NAMALWA (cell line): ENCODE measurements at regions not wholly inside any gene's neighbourhood (a gene's known extent, or its start where the extent isn't known, plus 50 kb on each side); places are given as distances from the start of the nearest gene placed in this dataset.
A peak's percentile ranks its signal among the peaks of the same experiment; 100 is the strongest.
"Not testable (repeated sequence)": the region's sequence is repeated elsewhere in the genome, so short reads cannot be mapped to it uniquely, and the experiment has no call there.

Experiments
- DNase-seq: peaks from one replicate; pipeline ENCODE4 v3.0.0-alpha.2; 2015; ENCODE audit warnings: low spot score

DNA sequence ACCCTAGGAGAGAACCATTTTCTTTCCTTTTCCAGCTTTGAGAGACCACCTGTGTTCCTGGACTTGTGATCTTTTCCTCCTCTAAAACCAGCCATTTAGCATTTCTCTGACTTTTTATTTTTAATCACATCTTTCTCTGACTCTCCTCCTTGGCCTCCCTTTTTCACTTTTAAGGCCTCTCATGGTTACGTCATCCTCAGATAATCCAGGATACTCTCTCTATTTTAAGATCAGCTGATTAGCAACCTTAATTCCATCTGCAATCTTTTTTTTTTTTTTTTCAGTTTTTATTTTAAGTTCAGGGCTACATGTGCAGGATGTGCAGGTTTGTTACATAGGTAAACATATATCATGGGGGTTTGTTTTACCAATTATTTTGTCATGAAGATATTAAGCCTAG lies 54.0 kb downstream of the RFPL4B start:
- no peak for DNase-seq

DNA sequence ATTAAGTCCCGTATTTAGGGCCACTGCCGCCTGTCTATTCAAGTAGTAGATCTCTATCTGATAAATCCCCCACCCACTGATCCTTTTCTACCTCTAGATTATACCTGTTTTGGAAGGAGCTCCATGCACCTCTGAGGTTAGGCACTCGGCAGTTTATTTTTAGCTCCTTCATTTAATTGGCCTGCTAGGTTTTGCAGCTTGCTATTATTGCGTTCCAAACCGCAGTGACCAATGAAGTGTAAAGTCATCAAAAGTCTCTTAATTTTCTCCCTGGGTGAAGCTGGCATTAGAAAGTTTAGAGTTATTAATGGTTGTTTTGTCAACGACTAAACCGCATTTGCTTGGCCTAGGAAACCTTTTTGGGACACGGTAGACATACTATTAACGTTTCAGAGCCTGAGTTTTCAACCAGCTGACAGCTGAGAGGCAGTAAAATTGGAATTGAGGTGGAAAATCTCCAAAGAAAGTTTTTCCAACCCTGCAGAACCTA lies 60.0 kb downstream of the RFPL4B start:
- DNase-seq: no peak

DNA sequence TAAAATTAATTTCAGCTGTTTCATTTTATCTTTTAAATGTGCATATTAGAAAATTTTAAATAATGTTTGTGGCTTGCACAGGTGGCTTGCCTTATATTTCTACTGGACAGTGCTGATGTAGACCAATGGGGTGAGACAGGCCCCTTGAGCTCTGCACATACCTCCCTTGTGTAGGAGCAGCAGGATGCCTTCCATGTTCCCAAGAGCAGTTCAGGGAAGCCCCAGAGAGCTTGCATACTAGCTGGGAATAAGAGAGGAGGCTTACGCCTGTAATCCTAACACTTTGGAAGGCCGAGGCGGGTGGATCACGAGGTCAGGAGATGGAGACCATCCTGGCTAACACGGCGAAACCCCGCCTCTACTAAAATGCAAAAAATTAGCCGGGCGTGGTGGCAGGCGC lies 61.4 kb downstream of the RFPL4B start:
- no peak for DNase-seq

DNA sequence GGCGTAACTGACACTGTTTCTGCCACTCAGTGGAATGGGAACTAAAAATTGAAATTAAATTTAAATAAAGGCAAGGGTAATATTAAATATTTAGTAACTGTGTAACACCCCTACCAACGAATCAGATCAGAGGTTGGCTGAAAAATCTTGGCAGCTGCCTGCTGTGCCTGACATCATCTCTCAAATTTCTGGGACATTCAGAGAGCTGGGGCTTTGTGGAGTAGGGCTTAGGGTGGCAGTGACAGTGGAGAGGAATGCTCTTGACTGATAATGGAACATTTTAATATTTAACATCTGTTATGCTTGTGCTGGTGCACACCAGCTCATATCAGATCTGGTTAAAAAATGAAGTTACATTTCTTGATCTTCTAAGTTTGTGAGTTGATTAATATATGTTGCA lies 62.2 kb downstream of the RFPL4B start:
- no peak for DNase-seq

DNA sequence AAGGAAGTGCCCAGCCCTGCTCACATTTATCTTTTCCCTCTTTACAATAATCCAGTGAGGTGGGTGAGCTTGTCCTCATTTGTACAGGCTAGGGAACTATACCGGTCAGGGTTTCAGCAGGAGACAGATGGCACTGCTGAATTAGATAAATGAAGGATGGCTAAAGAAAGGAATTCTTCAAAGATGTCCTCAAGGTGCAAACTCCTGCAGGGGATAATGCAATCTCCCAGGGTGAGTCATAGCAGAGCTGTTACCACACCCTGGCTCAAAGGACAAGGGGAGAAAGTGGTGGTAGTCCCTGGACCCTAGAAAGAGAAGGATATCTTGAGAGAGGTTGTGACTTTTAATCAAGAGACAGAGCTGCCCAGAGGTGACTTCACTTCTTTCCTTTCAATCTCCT lies 66.7 kb downstream of the RFPL4B start:
- no peak for DNase-seq

DNA sequence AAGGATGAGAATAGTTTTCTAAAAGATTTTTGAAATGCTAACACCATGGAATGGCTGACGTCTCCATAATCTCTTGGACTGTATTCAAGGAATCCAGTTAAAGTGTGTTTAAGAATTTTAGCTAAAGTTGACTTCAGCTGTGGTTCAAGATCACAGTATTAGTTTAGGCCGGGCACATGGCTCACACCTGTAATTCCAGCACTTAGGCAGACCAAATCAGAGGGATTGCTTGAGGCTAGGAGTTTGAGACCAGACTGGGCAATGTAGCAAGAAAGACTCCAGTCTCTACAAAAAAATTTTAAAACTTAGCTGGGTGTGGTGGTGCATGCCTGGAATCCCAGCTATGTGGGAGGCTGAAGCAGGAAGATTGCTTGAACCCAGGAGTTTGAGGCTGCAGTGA lies 68.2 kb downstream of the RFPL4B start:
- no peak for DNase-seq

DNA sequence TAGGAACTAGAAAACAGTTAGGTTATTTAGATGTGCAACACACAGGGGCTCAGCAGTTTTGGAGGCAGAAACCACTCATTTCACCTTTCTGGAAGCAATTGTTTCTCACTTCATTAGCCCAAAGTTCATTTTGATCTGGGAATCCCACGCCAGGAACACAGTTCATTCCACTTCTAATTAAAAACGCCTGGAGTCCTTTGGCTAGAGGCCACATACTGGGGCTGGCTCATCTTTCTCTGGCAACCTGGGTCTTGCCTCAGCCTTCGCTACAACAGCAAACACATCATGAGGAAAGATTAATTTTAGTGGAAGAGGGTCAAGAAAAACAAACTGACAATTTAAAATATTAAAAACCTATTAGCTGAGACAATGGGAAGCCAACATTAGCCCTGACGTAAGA lies 69.7 kb downstream of the RFPL4B start:
- DNase-seq: no peak

DNA sequence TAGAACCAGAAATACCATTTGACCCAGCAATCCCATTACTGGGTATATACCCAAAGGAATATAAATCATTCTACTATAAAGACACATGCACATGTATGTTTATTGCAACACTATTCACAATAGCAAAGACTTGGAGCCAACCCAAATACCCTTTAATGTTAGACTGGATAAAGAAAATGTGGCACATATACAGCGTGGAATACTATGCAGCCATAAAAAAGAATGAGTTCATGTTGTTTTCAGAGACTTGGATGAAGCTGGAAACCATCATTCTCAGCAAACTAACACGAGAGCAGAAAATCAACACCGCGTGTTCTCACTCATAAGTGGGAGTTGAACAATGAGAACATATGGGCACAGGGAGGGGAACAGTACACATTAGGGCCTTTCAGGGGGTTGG lies 79.9 kb downstream of the RFPL4B start:
- DNase-seq: not testable (repeated sequence)

DNA sequence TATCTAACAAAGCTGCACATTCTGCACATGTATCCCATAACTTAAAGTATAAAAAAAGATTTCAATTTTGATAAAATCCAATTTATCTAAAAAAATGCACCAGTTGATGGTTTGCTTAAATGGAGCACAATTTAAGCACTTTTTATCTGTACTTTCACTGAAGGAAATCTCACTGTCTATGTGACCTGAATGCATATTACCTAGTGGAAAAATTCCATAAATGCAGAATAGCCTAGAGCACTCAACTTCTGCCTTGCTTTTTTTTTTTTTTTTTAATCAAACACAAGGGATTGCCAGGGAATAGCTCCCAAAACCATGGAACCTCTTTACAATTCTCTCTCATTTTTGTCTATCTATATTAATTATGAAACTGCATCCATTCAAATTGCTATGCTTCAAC lies 80.4 kb downstream of the RFPL4B start:
- no peak for DNase-seq

DNA sequence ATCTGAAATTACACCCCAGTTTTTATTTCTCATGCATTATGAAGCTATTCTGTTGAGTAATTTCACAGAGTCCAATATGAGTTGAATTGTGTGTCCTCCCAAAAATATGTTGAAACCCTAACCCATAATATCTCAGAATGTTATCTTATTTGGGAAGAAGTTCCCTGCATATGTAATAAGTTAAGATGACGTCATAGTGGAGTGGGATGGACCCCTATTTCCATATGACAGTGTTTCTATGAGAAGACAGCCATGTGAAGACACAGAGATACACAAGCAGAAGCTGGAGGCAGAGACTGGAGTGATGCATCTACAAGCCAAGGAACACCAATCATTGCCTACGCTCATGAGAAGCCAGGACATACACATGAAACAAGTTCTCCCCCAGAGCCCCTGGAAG lies 81.3 kb downstream of the RFPL4B start:
- DNase-seq: no peak

DNA sequence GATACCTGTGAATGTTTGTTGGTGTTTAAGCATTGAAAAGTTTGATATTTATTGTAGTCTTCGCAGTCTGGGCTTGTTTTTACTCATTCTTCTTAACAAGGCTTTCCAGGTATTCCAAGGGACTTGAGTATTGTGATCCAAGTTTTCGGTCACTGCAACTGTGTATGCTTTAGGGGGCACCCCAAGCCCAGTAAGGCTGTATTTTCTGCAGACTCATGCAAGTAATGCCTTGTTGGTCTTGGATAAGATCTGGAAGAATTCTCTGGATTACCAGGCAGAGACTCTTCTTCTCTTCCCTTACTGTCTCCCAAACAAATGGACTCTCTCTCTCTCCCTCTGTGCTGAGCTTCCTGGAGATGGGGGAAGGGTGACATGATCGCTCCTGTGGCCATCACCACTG lies 82.1 kb downstream of the RFPL4B start:
- no peak for DNase-seq

DNA sequence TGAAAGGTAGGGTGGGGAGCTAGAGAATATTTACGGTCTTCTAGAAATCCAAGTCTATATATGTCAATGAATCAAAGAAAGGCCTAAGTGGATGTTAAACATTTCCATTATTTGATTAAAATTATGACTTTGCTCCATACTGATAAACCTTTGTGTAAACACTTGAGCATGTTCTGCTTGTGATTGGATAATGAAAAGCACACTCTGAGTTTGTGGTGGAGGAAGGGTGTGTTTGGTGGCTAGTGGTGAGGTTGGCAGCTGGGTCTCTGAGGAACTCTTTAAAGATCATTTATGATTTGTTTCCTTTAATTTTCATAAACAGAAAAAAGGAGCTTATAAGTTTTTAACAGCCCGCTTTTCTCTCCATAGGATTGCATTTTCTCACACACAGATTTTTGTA lies 84.7 kb downstream of the RFPL4B start:
- no peak for DNase-seq

DNA sequence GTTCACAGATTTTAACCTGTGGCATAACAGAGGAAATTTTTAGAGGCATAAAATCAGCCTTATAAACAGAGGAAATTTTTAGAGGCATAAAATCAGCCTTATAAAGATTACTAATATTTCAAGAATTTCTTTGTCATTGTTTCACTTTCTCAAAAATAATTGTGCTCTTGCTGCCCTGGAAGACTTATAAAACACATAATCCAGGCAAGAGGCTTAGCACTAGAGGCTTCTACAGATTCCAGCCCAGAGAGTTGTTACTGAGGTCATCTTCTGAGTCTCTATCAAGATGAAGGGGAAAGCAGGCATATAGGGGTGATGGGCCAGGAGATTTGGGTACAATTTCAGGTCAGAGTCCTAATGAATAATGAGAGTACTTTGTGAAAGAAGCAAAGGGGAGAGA lies 85.7 kb downstream of the RFPL4B start:
- DNase-seq: no peak

DNA sequence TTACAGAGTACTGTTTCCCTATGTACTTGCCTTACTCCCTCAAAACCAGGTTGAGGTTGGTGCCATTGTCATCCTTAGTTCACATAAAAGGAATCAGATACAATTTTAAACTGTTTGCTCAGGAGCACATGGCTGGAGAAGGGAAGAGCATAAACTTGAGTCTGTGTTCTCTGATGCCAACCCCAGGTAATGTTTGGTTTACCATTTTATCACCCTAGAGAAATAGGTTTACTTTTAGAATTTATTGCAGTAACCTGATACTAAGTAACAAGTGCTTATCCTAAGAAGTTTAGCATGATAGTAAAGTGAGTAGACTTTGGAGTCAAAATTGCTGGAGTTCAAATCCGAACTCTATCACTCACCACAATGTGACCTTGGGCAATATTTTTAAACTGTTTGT lies 86.3 kb downstream of the RFPL4B start:
- no peak for DNase-seq

DNA sequence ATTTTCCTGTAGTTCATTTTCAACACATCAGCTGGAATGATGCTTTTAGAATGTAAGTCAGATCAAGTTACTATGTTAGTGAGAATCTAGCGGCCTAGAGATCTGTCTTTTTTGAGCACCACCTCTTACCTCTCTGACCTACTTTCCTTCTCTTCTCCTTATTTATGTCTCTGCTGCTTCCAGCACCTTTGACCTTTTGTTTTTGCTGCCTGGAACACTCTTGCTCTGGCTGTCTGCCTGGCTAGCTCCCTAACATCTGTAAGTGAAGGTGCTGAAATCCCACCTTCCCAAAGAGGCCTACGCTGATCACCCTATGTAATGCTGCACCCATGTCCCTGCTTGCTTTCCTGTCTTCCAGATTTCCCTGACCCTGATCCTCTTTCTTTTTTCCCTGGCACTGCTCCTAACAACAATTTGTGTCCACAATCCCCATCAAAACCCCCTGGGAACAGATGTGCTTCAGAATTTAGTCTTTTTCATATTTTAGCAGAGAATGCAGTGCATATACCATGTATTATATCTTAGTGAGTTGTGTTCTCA lies 87.8 kb downstream of the RFPL4B start:
- DNase-seq: no peak

DNA sequence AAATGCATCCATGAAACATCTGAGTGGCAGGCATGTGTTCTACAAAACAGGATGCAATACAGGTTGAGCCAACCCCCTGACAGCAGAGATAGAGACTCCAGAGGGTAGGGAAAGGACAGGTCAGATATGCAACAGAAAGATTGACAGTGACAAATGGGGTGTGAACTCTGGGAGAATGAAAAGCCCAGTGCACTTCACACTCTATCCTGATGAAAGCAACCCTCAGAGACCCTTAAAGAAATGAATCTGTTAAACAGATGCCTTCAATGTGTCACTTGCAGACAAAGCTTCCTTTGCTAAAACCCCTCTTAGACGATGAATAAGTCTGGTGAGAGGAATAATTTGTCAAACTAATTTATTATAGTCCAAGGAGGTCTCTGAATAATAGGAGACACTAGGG lies 89.9 kb downstream of the RFPL4B start:
- DNase-seq: no peak

DNA sequence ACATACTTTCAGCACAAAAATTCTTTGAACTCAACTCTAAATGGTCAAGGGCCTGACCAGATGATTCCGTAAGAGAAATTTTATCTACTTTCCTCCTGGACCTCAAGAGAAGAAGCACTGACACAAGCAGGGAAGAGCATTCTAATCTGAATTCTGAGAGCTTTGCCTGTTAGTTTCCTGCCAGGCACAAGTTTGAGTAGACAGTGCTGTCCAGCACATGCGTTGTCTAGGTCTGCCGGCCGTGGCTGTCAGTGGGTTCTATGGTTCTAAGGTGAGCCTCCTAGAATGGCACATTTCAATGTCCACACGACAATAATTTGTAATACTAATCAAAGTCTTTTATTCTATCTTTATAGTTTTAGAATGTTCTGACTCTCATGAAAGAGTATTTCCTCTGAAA lies 91.9 kb downstream of the RFPL4B start:
- DNase-seq: no peak

DNA sequence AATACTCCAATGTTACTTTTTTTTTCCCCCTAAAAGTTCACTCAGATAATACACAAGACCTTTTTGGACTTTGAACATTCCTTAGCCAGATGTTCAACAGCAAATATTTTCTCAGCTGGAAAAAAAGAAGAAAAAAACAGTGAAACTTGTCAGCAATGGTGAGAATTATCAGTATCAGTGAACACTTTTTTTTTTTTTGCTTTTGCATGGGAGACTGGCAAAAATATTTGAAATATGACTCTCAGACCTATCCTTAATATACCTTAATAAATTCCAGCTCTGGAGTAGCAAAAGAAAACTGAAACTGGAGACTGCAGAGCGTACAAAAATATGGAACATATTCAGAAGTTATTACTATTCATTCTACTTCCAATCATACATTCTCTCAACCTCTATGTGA lies 92.3 kb downstream of the RFPL4B start:
- DNase-seq: no peak

DNA sequence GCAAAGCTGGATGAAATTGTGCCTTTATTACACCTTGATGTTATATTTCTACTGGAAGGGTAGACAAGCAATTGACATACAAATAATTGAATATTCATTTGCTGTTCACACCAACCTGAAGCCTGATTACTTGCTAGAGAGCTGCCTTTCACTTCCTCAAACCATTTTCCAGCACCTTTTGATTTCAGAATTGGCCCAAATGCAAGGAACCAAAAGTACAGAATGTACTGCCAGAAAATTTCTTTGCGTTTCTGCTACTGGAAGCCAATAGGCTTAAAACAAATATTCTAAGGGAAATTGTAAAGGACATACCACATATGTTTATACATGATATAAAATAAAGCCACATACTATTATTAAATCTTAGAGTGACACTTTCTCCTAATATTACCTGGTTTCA lies 94.5 kb downstream of the RFPL4B start:
- DNase-seq: peak; percentile 11

DNA sequence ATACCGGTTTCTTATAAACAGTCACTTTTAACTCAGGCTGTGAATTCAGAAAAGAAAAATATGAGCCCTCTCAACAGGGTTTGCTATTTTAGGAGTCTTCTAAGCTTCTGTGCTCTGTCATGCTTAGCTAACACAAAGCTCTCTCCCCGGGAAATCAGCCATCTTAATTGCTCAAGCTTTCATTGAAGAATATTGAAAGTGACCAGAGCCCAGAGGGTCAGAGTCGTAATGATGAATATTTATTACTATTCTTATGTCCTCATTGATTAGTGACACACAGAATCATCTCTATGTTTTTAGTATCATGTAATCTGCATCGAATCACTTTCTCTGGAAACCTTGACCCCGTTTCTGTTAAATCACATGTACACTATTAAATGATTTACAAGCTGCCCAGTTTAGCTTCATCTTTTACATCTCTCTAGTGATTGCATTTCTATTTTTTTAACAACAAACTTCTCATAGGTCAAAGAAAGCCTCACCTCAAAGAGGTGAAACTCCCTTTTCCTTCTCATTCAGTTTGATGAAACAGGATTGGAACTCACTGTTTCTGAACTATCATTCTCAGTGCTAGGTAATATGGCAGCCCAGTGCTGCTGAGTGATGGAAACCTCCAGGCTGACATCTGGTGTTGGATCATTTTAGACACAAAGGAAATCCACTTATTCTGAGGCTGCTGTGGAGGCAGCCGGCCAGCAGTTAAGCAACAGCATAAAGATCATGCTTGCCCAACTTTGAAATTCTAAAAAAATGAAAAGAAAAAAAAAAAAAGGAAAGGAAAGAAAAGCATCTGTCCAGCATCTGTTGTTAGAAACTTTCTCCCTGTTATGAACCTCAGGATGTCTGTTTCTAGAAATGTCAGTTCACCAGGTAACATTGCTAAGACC lies 96.3 kb downstream of the RFPL4B start:
- DNase-seq: no peak

DNA sequence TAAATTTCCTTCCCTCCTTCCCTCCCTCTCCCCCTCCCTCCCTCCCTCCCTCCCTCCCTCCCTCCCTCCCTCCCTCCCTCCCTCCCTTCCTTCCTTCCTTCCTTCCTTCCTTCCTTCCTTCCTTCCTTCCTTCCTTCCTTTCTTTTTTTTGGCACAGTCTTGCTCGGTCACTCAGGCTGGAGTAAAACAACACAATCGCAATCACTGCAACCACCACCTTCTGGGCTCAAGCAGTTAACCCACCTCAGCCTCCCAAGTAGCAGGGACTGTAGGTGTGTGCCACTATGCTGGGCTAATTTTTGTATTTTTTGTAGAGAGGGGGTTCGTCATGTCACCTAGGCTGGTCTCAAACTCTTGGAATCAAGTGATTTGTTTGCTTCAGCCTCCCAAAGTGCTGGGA lies 101.7 kb downstream of the RFPL4B start:
- not testable (repeated sequence) for DNase-seq

DNA sequence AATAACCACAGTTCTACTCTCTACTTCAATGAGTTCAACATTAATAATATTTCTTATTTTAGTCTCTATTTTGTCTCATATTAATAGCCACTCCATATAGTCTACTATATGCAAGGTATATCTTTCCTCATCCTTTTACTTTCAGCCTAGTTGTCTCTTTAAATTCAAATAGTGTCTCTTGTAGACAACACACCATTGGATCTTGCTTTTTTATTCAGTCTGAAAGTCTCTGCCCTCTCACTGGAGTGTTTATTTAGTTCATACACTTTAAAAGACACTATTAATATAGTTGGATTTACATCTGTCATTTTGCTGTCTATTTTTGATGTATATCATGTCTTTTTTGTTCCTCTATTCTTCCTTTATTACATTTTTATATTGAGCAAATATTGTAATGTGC lies 103.5 kb downstream of the RFPL4B start:
- no peak for DNase-seq

DNA sequence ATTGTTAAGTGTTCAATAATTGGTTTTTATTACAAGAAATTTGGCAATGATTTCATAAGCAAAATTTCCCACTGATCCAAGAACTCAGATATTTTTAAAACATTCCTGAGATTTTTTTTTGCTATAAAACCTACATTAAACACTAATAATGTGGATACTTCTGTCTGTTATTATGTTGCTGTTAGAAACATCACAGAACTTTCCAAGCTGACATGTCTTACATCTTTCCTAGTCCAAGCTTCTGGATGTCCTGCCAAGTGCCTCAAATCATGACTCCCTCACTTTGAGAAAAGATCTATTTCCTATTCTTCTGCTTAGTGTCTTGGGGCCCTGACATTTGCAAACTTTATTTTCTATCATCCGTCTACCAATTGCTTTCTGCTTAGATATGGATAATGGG lies 110.8 kb downstream of the RFPL4B start:
- no peak for DNase-seq

DNA sequence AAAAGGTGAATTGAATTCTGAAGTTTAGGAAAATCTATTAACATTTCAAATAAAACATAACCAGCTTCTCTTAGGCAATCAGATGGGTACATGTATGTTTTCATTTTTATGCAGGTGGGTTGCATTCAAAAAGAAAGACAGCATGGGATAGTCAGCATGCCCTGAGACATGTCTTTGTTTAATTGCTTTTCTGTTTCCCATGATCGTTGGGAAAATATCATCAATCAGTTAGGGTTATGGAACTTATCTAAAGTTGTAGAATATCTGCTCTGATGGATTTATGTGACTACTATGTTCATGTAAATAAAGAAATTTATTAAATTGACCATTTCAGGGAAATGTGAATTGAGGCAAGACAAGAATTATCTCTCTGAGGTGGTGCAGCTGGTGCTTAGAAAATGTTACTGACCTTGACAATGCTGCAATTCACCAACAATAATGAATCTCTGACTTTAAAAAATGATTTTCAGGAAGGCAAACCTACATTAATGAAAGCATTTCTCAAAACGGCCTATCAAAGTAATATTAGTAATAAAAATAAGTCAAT lies 112.7 kb downstream of the RFPL4B start:
- DNase-seq: no peak
